HCT116 (cell line): ENCODE measurements at regions not wholly inside any gene's neighbourhood (a gene's known extent, or its start where the extent isn't known, plus 50 kb on each side); places are given as distances from the start of the nearest gene placed in this dataset.
A peak's percentile ranks its signal among the peaks of the same experiment; 100 is the strongest.

ENCODE experiments used
- ATAC-seq: fragments of 200-7000 bp; cut with Tn5 transposase; 2 replicates; pipeline ENCODE4 v1.9.1; 2020; ENCODE audit warnings: mild to moderate bottlenecking, moderate library complexity
- BruUV-seq: library from RNA; stranded (reverse); fragments of 400-500 nt; replicated peaks from 2 replicates; lab custom pipeline; 2021; lab: Mats Ljungman, UMichigan
- CTCF ChIA-PET: fragments of 300-600 bp; sonication (Branson Sonifier 250); formaldehyde crosslinking; loops from one replicate; lab custom pipeline; 2021; ENCODE audit warnings: antibody characterized with exemption; lab: Charles Lee
- POLR2A ChIA-PET: fragments of 300-600, 350-600 bp; sonication (Branson Sonifier 250); formaldehyde crosslinking; loops from one replicate; lab custom pipeline; 2021; ENCODE audit warnings: antibody characterized with exemption; lab: Charles Lee
- RAD21 ChIA-PET, 2 experiments: fragments of 300-600 bp; sonication (Branson Sonifier 250); formaldehyde crosslinking; loops; one replicate each; lab custom pipeline; 2023; ENCODE audit warnings: low total read pairs in 2 of 2; ENCODE audit not compliant: uncharacterized antibody in 2 of 2, unreplicated experiment in 2 of 2, low non-redundant PET in 1 of 2; lab: Charles Lee
- DNase-seq: peaks from one replicate; pipeline ENCODE4 v3.0.0-alpha.2; 2010; ENCODE audit warnings: low read depth, low spot score
- H2AFZ ChIP-seq: fragments of 200-600 bp; shearing (Covaris generic), sonication (generic); 2 replicates; pipeline ENCODE4 v1.6.1; 2017; ENCODE audit warnings: low read depth, mixed run types, mixed read lengths, antibody characterized with exemption, low read length; ENCODE audit not compliant: poor library complexity, severe bottlenecking
- H3K27ac ChIP-seq: 2 replicates; pipeline ENCODE4 v1.5.1; 2012; ENCODE audit warnings: low read depth, low read length
- H3K27me3 ChIP-seq: fragments of 200-600 bp; sonication (generic); 2 replicates; pipeline ENCODE4 v1.6.1; 2016; ENCODE audit warnings: mixed run types, low read length, mixed read lengths; ENCODE audit not compliant: insufficient read depth
- H3K36me3 ChIP-seq, 2 experiments: fragments of 200-500 bp in 1 of 2; fragments of 200-600 bp in 1 of 2; sonication (Bioruptor generic) in 1 of 2; sonication (generic) in 1 of 2; 2 replicates each; pipeline versions ENCODE4 v1.5.1 to v1.6.1; 2014 to 2016; ENCODE audit warnings: low read length in 2 of 2, inconsistent platforms in 1 of 2, mixed read lengths in 1 of 2, mixed run types in 1 of 2; ENCODE audit not compliant: insufficient read depth in 2 of 2, control insufficient read depth in 1 of 2
- H3K4me1 ChIP-seq, 2 experiments: fragments of 200-600 bp in 1 of 2; sonication (generic) in 1 of 2; 2 replicates each; pipeline versions ENCODE4 v1.5.1 to v1.6.1; 2012 to 2017; ENCODE audit warnings: low read length in 2 of 2, inconsistent platforms in 1 of 2, mild to moderate bottlenecking in 1 of 2, mixed read lengths in 1 of 2, mixed run types in 1 of 2, moderate library complexity in 1 of 2; ENCODE audit not compliant: insufficient read depth in 2 of 2, control insufficient read depth in 1 of 2
- H3K4me2 ChIP-seq: fragments of 200-600 bp; sonication (generic); 2 replicates; pipeline ENCODE4 v1.6.1; 2017; ENCODE audit warnings: mixed run types, low read length, mixed read lengths
- H3K4me3 ChIP-seq, 2 experiments: fragments of 200-600 bp in 1 of 2; sonication (generic) in 1 of 2; replicated peaks in 1 of 2; 2 replicates each; pipeline ENCODE4 v1.5.1; 2011 to 2016; ENCODE audit warnings: low read length in 2 of 2, control low read depth in 1 of 2, low read depth in 1 of 2, mild to moderate bottlenecking in 1 of 2, mixed read lengths in 1 of 2, mixed run types in 1 of 2
- H3K79me2 ChIP-seq: fragments of 200-600 bp; sonication (generic); 2 replicates; pipeline ENCODE4 v1.6.1; 2017; ENCODE audit warnings: mild to moderate bottlenecking, mixed run types, low read length, moderate library complexity, mixed read lengths; ENCODE audit not compliant: insufficient read depth
- H3K9ac ChIP-seq: fragments of 200-600 bp; sonication (generic); 2 replicates; pipeline ENCODE4 v1.6.1; 2016; ENCODE audit warnings: low read length, mixed read lengths
- H3K9me2 ChIP-seq: fragments of 200-600 bp; sonication (generic), shearing (Covaris generic); 2 replicates; pipeline ENCODE4 v1.6.1; 2017; ENCODE audit warnings: mixed run types, mild to moderate bottlenecking, moderate library complexity; ENCODE audit not compliant: insufficient read depth
- H3K9me3 ChIP-seq, 2 experiments: fragments of 200-500 bp in 1 of 2; fragments of 200-600 bp in 1 of 2; sonication (Bioruptor generic) in 1 of 2; sonication (generic) in 1 of 2; 2 replicates each; pipeline ENCODE4 v1.6.1; 2014 to 2017; ENCODE audit warnings: low read length in 2 of 2, mixed read lengths in 2 of 2, inconsistent platforms in 1 of 2, low read depth in 1 of 2, mild to moderate bottlenecking in 1 of 2, mixed run types in 1 of 2, moderate library complexity in 1 of 2; ENCODE audit not compliant: control insufficient read depth in 1 of 2, insufficient read depth in 1 of 2
- H4K20me1 ChIP-seq: fragments of 200-600 bp; sonication (generic), shearing (Covaris generic); 2 replicates; pipeline ENCODE4 v1.6.1; 2017; ENCODE audit warnings: mixed run types, mild to moderate bottlenecking, moderate library complexity; ENCODE audit not compliant: insufficient read depth
- CTCF ChIP-seq, 3 experiments: fragments of 200-600 bp in 1 of 3; sonication (generic) in 1 of 3; IDR thresholded peaks in 2 of 3; conservative IDR thresholded peaks in 1 of 3; 2 replicates each; pipeline ENCODE4 v1.5.1; 2012 to 2017; ENCODE audit warnings: low read depth in 2 of 3, low read length in 2 of 3, antibody characterized with exemption in 1 of 3, borderline replicate concordance in 1 of 3, control low read depth in 1 of 3, mild to moderate bottlenecking in 1 of 3, mixed read lengths in 1 of 3, mixed run types in 1 of 3, moderate library complexity in 1 of 3; ENCODE audit not compliant: insufficient read depth in 1 of 3
- EGR1 ChIP-seq: IDR thresholded peaks from 2 replicates; pipeline ENCODE4 v1.6.1; 2012; ENCODE audit warnings: low read depth
- FOSL1 ChIP-seq: IDR thresholded peaks from 2 replicates; pipeline ENCODE4 v1.6.1; 2012; ENCODE audit warnings: low read depth
- JUND ChIP-seq: IDR thresholded peaks from 2 replicates; pipeline ENCODE4 v1.6.1; 2012
- MAX ChIP-seq: IDR thresholded peaks from 2 replicates; pipeline ENCODE4 v1.6.1; 2012
- POLR2A ChIP-seq: IDR thresholded peaks from 2 replicates; pipeline ENCODE4 v1.7.0; 2011; ENCODE audit warnings: borderline replicate concordance; ENCODE audit not compliant: insufficient read depth, insufficient read length; ENCODE audit errors: extremely low read depth
- ZBTB33 ChIP-seq: IDR thresholded peaks from 2 replicates; pipeline ENCODE4 v1.6.1; 2011; ENCODE audit warnings: mild to moderate bottlenecking, low read length, moderate library complexity; ENCODE audit not compliant: insufficient replicate concordance; ENCODE audit errors: extremely low read depth
- intact Hi-C: fragments of 100-400 bp; cut with micrococcal nuclease; formaldehyde crosslinking; loops from 2 replicates; pipeline ENCODE4 v1.10.0; 2022

GRCh38 chr20:22490287-22491193 is 93.8 kb downstream of the FOXA2 start:
- ChIA-PET POLR2A (no interaction called here), CTCF (no interaction called here), RAD21 (no interaction called here)
- Histone ChIP-seq H3K9ac (no peak overlapping the region), H3K4me2 (no peak overlapping the region), H3K9me2 (no peaks in the 10 kb centered on the region), H3K79me2 (no peaks in the 10 kb centered on the region), H3K9me3 (no peaks in the 10 kb centered on the region), H3K36me3 (no peaks in the 10 kb centered on the region), H3K27ac (no peak overlapping the region), H3K4me3 (no peak overlapping the region), H3K27me3 (peaks cover 5% of the 10 kb centered on the region; the same call in 1 of the 2 replicates), H2AFZ (no peak overlapping the region), H3K4me1 (no peaks in the 10 kb centered on the region), H4K20me1 (no peaks in the 10 kb centered on the region)
- ATAC-seq, result peak; percentile 63; the same call in 1 of the 2 replicates
- intact Hi-C loops, result no loop called here
- TF ChIP-seq FOSL1 (no peak), ZBTB33 (no peak), CTCF (IDR thresholded peaks at IDR 0.05 in 2 of 3, conservative IDR thresholded peaks at IDR 0.05 in 1 of 3; ENCODE audit: borderline replicate concordance in 1 of 3, insufficient read depth in 1 of 3, low read depth in 2 of 3, low read length in 2 of 3) (peak in 2 of 3 experiments; percentile 21 to 22; a peak in 2 of 6 replicates), MAX (no peak), POLR2A (no peak), JUND (no peak), EGR1 (no peak)
- no TSS peak for BruUV-seq
- no peak for DNase-seq
